Neural cell (in vitro differentiated cells): ENCODE measurements at regions not wholly inside any gene's neighbourhood (a gene's known extent, or its start where the extent isn't known, plus 50 kb on each side); places are given as distances from the start of the nearest gene placed in this dataset.

Source experiments
- CTCF ChIP-seq: fragments of 450-650 bp; IDR thresholded peaks from 2 replicates; pipeline ENCODE4 v1.5.1; 2014; ENCODE audit warnings: antibody characterized with exemption, mild to moderate bottlenecking, moderate library complexity; ENCODE audit not compliant: poor library complexity, severe bottlenecking
- EP300 ChIP-seq: fragments of 450-650 bp; conservative IDR thresholded peaks from 2 replicates; pipeline ENCODE4 v1.6.1; 2014; ENCODE audit warnings: antibody characterized with exemption, mild to moderate bottlenecking, moderate library complexity; ENCODE audit not compliant: poor library complexity, severe bottlenecking
- EZH2 ChIP-seq: fragments of 200-600, 300-800 bp; shearing (Covaris generic), sonication (generic); IDR thresholded peaks from 2 replicates; pipeline ENCODE4 v1.6.1; 2014; ENCODE audit warnings: antibody characterized with exemption, low read length, borderline replicate concordance, mild to moderate bottlenecking; ENCODE audit not compliant: insufficient read depth, poor library complexity, severe bottlenecking
- POLR2AphosphoS5 ChIP-seq: IDR thresholded peaks from 2 replicates; pipeline ENCODE4 v1.6.1; 2012
- RAD21 ChIP-seq: fragments of 450-650 bp; conservative IDR thresholded peaks from 2 replicates; pipeline ENCODE4 v1.6.1; 2014; ENCODE audit warnings: antibody characterized with exemption, mild to moderate bottlenecking, moderate library complexity
- REST ChIP-seq: IDR thresholded peaks from 2 replicates; pipeline ENCODE4 v1.6.1; 2012; ENCODE audit warnings: borderline replicate concordance
- TAF1 ChIP-seq: IDR thresholded peaks from 2 replicates; pipeline ENCODE4 v1.6.1; 2012; ENCODE audit warnings: low read depth

- TF ChIP-seq CTCF (no peak), POLR2AphosphoS5 (no peak), RAD21 (no peak), EZH2 (no peak), EP300 (no peak), REST (no peak), TAF1 (no peak)
These were observed 329.8 kb downstream of the RDH14 start for GRCh38 chr2:18230668-18231067.
